ENCODE measurements at regions not wholly inside any gene's neighbourhood (a gene's known extent, or its start where the extent isn't known, plus 50 kb on each side); places are given as distances from the start of the nearest gene placed in this dataset.

- DNase-seq (ENCODE audit: low spot score) = no peak
- TF ChIP-seq CTCF (conservative IDR thresholded peaks at IDR 0.05; ENCODE audit: low read depth) = no peak
- POLR2A ChIA-PET (ENCODE audit: low non-redundant PET) = no interaction called here
- CTCF ChIA-PET = interaction anchor here (1.0 kb wide), 1 partner anchor 9 kb away, joined by 4 read pairs; no protein-coding TSS in a partner anchor
- no peak overlapping the region for H3K27ac ChIP-seq
Measured at GRCh38 chr20:23244156-23244915, 106.3 kb upstream of the NXT1 start.

- CTCF ChIA-PET = interaction anchor here (1.0 kb wide), 1 partner anchor 9 kb away, joined by 4 read pairs; no protein-coding TSS in a partner anchor
- no peak overlapping the region for H3K27ac ChIP-seq
- no peak for TF ChIP-seq CTCF (conservative IDR thresholded peaks at IDR 0.05; ENCODE audit: low read depth)
- POLR2A ChIA-PET (ENCODE audit: low non-redundant PET) = no interaction called here
- DNase-seq (ENCODE audit: low spot score) = no peak
Measured at GRCh38 chr20:23243791-23244155, 106.8 kb upstream of the NXT1 start.

- TF ChIP-seq CTCF (conservative IDR thresholded peaks at IDR 0.05; ENCODE audit: low read depth) = no peak
- H3K27ac ChIP-seq = no peak overlapping the region
- no peak for DNase-seq (ENCODE audit: low spot score)
- CTCF ChIA-PET = interaction anchor here (0.6 kb wide), 1 partner anchor 41 kb away, joined by 3 read pairs; no protein-coding TSS in a partner anchor
- POLR2A ChIA-PET (ENCODE audit: low non-redundant PET) = no interaction called here
Measured at GRCh38 chr20:23242556-23243180, 107.9 kb upstream of the NXT1 start.

GRCh38 chr20:23242104-23242503 lies 108.5 kb upstream of the NXT1 start:
- TF ChIP-seq CTCF (conservative IDR thresholded peaks at IDR 0.05; ENCODE audit: low read depth) = no peak
- ChIA-PET CTCF (interaction anchor here (0.6 kb wide), 1 partner anchor 42 kb away, joined by 3 read pairs; no protein-coding TSS in a partner anchor), POLR2A (ENCODE audit: low non-redundant PET) (no interaction called here)
- no peak overlapping the region for H3K27ac ChIP-seq
- no peak for DNase-seq (ENCODE audit: low spot score)

- DNase-seq (ENCODE audit: low spot score) = no peak
- ChIA-PET CTCF (no interaction called here), POLR2A (ENCODE audit: low non-redundant PET) (no interaction called here)
- no peak overlapping the region for H3K27ac ChIP-seq
- no peak for TF ChIP-seq CTCF (conservative IDR thresholded peaks at IDR 0.05; ENCODE audit: low read depth)
Measured at GRCh38 chr20:23241416-23241815, 109.2 kb upstream of the NXT1 start.

- CTCF ChIA-PET = no interaction called here
- no peak for DNase-seq (ENCODE audit: low spot score)
- POLR2A ChIA-PET (ENCODE audit: low non-redundant PET) = no interaction called here
- TF ChIP-seq CTCF (conservative IDR thresholded peaks at IDR 0.05; ENCODE audit: low read depth) = no peak
- no peak overlapping the region for H3K27ac ChIP-seq
Measured at GRCh38 chr20:23240519-23240918, 110.1 kb upstream of the NXT1 start.
